Breast epithelium (tissue), 4 donors: ENCODE measurements at regions not wholly inside any gene's neighbourhood (a gene's known extent, or its start where the extent isn't known, plus 50 kb on each side); places are given as distances from the start of the nearest gene placed in this dataset.

Experiments
- DNase-seq, 2 donors: peaks; one replicate each; pipeline ENCODE4 v3.0.0-alpha.2; 2019; ENCODE audit warnings: low spot score in 2 of 2
- H3K27ac ChIP-seq, 2 donors: fragments of 200-600 bp; sonication (generic) in 1 of 2; one replicate each; pipeline ENCODE4 v1.5.1; 2016 to 2019; ENCODE audit warnings: mild to moderate bottlenecking in 1 of 2
- H3K27me3 ChIP-seq, 2 donors: fragments of 200-600 bp; sonication (generic) in 1 of 2; one replicate each; pipeline versions ENCODE4 v1.5.1 to v1.6.0; 2017 to 2019; ENCODE audit warnings: control low read depth in 1 of 2, mild to moderate bottlenecking in 1 of 2
- H3K36me3 ChIP-seq: fragments of 200-600 bp; one replicate; pipeline ENCODE4 v1.5.1; 2019
- H3K4me1 ChIP-seq, 2 donors: fragments of 200-600 bp; sonication (generic); one replicate each; pipeline ENCODE4 v1.5.1; 2016 to 2019; ENCODE audit warnings: control low read depth in 1 of 2
- H3K4me3 ChIP-seq, 3 donors: fragments of 200-600 bp; sonication (generic); 1 replicate in 2 of 3; 2 replicates in 1 of 3; pipeline ENCODE4 v1.5.1; 2016 to 2019; ENCODE audit warnings: mild to moderate bottlenecking in 3 of 3, moderate library complexity in 2 of 3
- H3K9me3 ChIP-seq, 2 donors: fragments of 200-600 bp; sonication (generic) in 1 of 2; one replicate each; pipeline ENCODE4 v1.5.1; 2016 to 2019; ENCODE audit warnings: control low read depth in 1 of 2
- POLR2A ChIP-seq: fragments of 450-650 bp; IDR thresholded peaks from one replicate; pipeline ENCODE4 v1.6.1; 2016; ENCODE audit warnings: antibody characterized with exemption, mild to moderate bottlenecking, moderate library complexity
- POLR2AphosphoS5 ChIP-seq, 3 donors: sonication (generic); formaldehyde crosslinking; IDR thresholded peaks; one replicate each; pipeline ENCODE4 v1.6.1; 2017; ENCODE audit warnings: antibody characterized with exemption in 3 of 3
- intact Hi-C: fragments of 100-400 bp; cut with DNase I; formaldehyde crosslinking; loops from one replicate; pipeline ENCODE4 v1.15.1; 2023; ENCODE audit warnings: low total_unique reads
- TF ChIP-seq, protein P1 (sequence below), 3 donors: fragments of 450-650 bp; IDR thresholded peaks; one replicate each; pipeline ENCODE4 v1.5.1; 2016 to 2017; ENCODE audit warnings: antibody characterized with exemption in 3 of 3, mild to moderate bottlenecking in 3 of 3, moderate library complexity in 3 of 3

DNA sequence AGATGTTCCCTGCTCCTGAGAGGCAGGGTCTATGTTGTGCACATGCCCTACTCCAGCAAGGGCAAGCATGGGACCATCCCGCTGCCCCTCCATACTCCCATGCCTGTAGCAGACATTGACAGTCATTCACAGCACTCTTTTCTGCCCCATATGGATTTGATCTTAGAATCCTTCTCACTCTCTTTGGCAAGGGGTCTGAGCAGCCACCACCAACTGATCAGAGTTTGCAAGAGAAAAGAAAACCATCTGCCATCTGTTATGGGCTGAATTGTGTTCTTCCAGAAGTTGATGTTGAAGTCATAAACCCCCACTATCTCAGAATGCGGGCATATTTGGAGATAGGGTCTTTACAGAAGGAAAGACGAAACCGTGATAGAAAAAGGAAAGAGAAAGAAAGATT lies 315.1 kb upstream of the CLINT1 start:
- Histone ChIP-seq H3K27ac (no peak overlapping the region), H3K27me3 (no peaks in the 10 kb centered on the region), H3K9me3 (no peaks in the 10 kb centered on the region), H3K36me3 (no peaks in the 10 kb centered on the region), H3K4me3 (no peak overlapping the region), H3K4me1 (peaks cover 0 to 6% of the 10 kb centered on the region in 2 donors)
- intact Hi-C loops: loop anchor here (10.0 kb wide), 1 partner anchor 931 kb away; no protein-coding TSS in a partner anchor
- no peak for DNase-seq
- TF ChIP-seq, protein P1, sequence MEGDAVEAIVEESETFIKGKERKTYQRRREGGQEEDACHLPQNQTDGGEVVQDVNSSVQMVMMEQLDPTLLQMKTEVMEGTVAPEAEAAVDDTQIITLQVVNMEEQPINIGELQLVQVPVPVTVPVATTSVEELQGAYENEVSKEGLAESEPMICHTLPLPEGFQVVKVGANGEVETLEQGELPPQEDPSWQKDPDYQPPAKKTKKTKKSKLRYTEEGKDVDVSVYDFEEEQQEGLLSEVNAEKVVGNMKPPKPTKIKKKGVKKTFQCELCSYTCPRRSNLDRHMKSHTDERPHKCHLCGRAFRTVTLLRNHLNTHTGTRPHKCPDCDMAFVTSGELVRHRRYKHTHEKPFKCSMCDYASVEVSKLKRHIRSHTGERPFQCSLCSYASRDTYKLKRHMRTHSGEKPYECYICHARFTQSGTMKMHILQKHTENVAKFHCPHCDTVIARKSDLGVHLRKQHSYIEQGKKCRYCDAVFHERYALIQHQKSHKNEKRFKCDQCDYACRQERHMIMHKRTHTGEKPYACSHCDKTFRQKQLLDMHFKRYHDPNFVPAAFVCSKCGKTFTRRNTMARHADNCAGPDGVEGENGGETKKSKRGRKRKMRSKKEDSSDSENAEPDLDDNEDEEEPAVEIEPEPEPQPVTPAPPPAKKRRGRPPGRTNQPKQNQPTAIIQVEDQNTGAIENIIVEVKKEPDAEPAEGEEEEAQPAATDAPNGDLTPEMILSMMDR (IDR thresholded peaks at IDR 0.05): no peak
- no peak for TF ChIP-seq POLR2A
- no peak for TF ChIP-seq POLR2AphosphoS5 (IDR thresholded peaks at IDR 0.05)

DNA sequence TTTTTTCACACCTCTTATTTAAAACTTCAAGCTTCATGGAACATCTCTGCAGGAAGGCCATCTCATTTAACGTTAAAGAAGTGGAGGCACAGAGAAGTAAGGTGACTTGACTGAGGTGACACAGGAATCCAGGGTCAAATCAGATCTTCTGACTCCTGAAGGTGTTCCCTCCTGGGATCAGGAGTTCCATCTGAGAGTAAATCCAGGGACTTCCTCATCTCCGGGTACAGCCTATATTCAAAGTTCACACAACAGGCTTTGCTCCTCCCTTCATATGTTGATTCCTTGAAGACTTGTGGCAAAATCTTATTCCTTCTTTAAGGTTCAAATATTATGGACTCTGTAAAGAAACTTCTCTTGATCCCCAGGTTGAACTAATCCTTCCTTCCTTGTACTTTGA lies 313.1 kb upstream of the CLINT1 start:
- Histone ChIP-seq H3K4me3 (no peak overlapping the region), H3K9me3 (no peaks in the 10 kb centered on the region), H3K36me3 (no peaks in the 10 kb centered on the region), H3K27me3 (no peaks in the 10 kb centered on the region), H3K4me1 (peaks cover 0 to 6% of the 10 kb centered on the region in 2 donors), H3K27ac (no peak overlapping the region)
- TF ChIP-seq POLR2A (no peak), POLR2AphosphoS5 (IDR thresholded peaks at IDR 0.05) (no peak)
- TF ChIP-seq, protein P1 (IDR thresholded peaks at IDR 0.05): no peak
- intact Hi-C loops: loop anchor here (10.0 kb wide), 1 partner anchor 933 kb away; no protein-coding TSS in a partner anchor
- DNase-seq: no peak

DNA sequence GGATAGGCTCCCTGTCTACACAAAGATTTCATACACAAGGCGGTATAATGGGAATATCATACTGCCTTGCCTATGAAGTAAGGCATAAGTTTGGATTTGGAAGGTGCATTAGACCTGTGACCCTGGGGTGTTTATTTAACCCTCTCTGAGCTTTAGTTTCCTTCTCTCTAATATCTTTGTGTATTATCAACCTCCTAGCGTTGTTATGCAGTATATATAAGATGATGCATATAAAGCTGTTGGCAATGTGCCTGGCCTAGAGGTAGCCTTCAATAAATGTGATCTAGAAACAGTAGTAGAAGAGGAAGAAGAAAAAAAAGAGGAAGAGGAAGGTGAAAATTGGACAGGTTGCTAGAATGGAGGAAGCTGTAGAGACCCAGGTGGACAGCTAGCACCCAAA lies 311.6 kb upstream of the CLINT1 start:
- Histone ChIP-seq H3K4me1 (peaks cover 0 to 6% of the 10 kb centered on the region in 2 donors), H3K4me3 (no peak overlapping the region), H3K27me3 (no peaks in the 10 kb centered on the region), H3K9me3 (no peaks in the 10 kb centered on the region), H3K27ac (no peak overlapping the region), H3K36me3 (no peaks in the 10 kb centered on the region)
- no peak for DNase-seq
- intact Hi-C loops: loop anchor here (10.0 kb wide), 1 partner anchor 934 kb away; no protein-coding TSS in a partner anchor
- TF ChIP-seq POLR2AphosphoS5 (IDR thresholded peaks at IDR 0.05) (no peak), POLR2A (no peak)
- TF ChIP-seq, protein P1 (IDR thresholded peaks at IDR 0.05): no peak

DNA sequence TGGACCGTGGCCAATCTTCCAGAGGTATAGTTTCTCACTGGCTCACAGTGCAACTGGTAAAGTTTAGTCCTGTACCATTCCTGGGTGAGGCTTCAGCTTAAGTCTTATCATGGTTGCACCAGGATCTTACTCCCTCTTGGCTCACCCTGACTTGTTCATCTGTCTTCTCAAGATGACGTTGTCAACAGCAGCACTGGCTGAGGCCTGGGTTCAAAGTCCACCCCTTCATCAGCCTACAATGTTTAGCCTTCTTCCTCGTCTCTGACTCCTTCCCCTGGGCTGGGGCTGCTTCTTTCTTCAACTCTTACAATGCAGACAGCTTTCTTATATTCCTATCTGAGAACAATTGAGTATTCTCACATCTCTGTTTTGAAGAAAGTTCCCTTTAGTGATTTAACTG lies 311.1 kb upstream of the CLINT1 start:
- Histone ChIP-seq H3K27me3 (no peaks in the 10 kb centered on the region), H3K4me1 (peaks cover 0 to under 1% of the 10 kb centered on the region in 2 donors), H3K27ac (no peak overlapping the region), H3K4me3 (no peak overlapping the region), H3K9me3 (no peaks in the 10 kb centered on the region), H3K36me3 (no peaks in the 10 kb centered on the region)
- TF ChIP-seq POLR2A: no peak
- TF ChIP-seq, protein P1 (IDR thresholded peaks at IDR 0.05): no peak
- no peak for TF ChIP-seq POLR2AphosphoS5 (IDR thresholded peaks at IDR 0.05)
- no peak for DNase-seq
- intact Hi-C loops: loop anchor here (10.0 kb wide), 1 partner anchor 935 kb away; no protein-coding TSS in a partner anchor

DNA sequence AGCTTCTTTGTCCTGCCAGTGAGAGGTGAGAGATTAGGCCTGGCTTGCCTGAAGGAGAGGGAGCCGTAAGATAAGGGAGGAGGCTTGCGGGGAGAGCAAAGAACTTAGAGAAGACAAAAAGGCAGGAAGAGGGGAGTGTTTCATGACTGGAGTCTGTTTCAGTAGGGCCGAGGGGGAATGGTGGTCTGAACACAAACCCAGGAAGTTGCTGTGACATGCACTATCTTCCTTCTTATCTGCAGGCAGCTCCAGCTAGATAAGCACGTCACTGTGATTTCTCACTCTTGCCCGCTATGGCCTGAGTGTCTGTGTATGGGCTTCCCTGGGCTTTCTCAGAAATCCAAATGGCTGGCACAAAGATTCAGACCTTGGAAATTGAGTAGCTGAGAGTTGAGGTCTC lies 307.5 kb upstream of the CLINT1 start:
- H3K36me3 ChIP-seq: no peaks in the 10 kb centered on the region
- intact Hi-C loops: no loop called here
- TF ChIP-seq, protein P1 (IDR thresholded peaks at IDR 0.05): no peak
- TF ChIP-seq POLR2AphosphoS5 (IDR thresholded peaks at IDR 0.05) (no peak), POLR2A (no peak)

More for the DNA sequence above, 307.5 kb upstream of the CLINT1 start:
- Histone ChIP-seq H3K4me1 (no peaks in the 10 kb centered on the region), H3K4me3 (no peak overlapping the region), H3K27me3 (no peaks in the 10 kb centered on the region), H3K27ac (no peak overlapping the region), H3K9me3 (no peaks in the 10 kb centered on the region)
- DNase-seq: no peak
